AG04450 (cell line): ENCODE measurements at regions not wholly inside any gene's neighbourhood (a gene's known extent, or its start where the extent isn't known, plus 50 kb on each side); places are given as distances from the start of the nearest gene placed in this dataset.

ENCODE experiments used
- CTCF ChIA-PET: fragments of 300-600, 350-600 bp; formaldehyde crosslinking; extraction: SDS; loops from one replicate; lab custom pipeline; 2022; ENCODE audit warnings: antibody characterized with exemption, inconsistent platforms; lab: Charles Lee
- POLR2A ChIA-PET: fragments of 350-600 bp; formaldehyde crosslinking; extraction: SDS; loops from one replicate; lab custom pipeline; 2021; ENCODE audit warnings: antibody characterized with exemption, inconsistent platforms; lab: Yijun Ruan, JAX
- DNase-seq: peaks from one replicate; pipeline ENCODE4 v3.0.0-alpha.2; 2011; ENCODE audit warnings: low read depth, low spot score
- H3K27ac ChIP-seq: one replicate; pipeline ENCODE4 v1.5.1; 2012; ENCODE audit warnings: low read depth, low read length, control low read depth
- H3K27me3 ChIP-seq: one replicate; pipeline ENCODE4 v1.6.0; 2012; ENCODE audit warnings: low read length; ENCODE audit not compliant: control insufficient read depth, insufficient read depth
- H3K4me3 ChIP-seq: 2 replicates; pipeline ENCODE4 v1.5.1; 2011; ENCODE audit warnings: mild to moderate bottlenecking, low read depth, low read length, control low read depth
- H3K9me3 ChIP-seq: 2 replicates; pipeline ENCODE4 v1.5.1; 2012; ENCODE audit warnings: low read length; ENCODE audit not compliant: control insufficient read depth, insufficient read depth
- TF ChIP-seq, protein P1 (sequence below): IDR thresholded peaks from 2 replicates; pipeline ENCODE4 v1.5.1; 2011; ENCODE audit warnings: low read depth, low read length, control low read depth, inconsistent platforms

GRCh38 chr5:124537522-124537921, 208.9 kb downstream of the ZNF608 start:
- Histone ChIP-seq H3K9me3 (no peaks in the 10 kb centered on the region), H3K4me3 (no peak overlapping the region), H3K27me3 (no peaks in the 10 kb centered on the region), H3K27ac (no peak overlapping the region)
- CTCF ChIA-PET: no interaction called here
- TF ChIP-seq, protein P1, sequence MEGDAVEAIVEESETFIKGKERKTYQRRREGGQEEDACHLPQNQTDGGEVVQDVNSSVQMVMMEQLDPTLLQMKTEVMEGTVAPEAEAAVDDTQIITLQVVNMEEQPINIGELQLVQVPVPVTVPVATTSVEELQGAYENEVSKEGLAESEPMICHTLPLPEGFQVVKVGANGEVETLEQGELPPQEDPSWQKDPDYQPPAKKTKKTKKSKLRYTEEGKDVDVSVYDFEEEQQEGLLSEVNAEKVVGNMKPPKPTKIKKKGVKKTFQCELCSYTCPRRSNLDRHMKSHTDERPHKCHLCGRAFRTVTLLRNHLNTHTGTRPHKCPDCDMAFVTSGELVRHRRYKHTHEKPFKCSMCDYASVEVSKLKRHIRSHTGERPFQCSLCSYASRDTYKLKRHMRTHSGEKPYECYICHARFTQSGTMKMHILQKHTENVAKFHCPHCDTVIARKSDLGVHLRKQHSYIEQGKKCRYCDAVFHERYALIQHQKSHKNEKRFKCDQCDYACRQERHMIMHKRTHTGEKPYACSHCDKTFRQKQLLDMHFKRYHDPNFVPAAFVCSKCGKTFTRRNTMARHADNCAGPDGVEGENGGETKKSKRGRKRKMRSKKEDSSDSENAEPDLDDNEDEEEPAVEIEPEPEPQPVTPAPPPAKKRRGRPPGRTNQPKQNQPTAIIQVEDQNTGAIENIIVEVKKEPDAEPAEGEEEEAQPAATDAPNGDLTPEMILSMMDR: no peak
- DNase-seq: no peak
- POLR2A ChIA-PET: no interaction called here

GRCh38 chr5:124537107-124537506, 209.3 kb downstream of the ZNF608 start:
- DNase-seq: no peak
- CTCF ChIA-PET: no interaction called here

GRCh38 chr5:124536333-124536732, 210.1 kb downstream of the ZNF608 start:
- CTCF ChIA-PET: no interaction called here
- Histone ChIP-seq H3K27me3 (no peaks in the 10 kb centered on the region), H3K9me3 (no peaks in the 10 kb centered on the region), H3K4me3 (no peak overlapping the region), H3K27ac (no peak overlapping the region)
- TF ChIP-seq, protein P1: no peak
- no peak for DNase-seq
- POLR2A ChIA-PET: no interaction called here

More at GRCh38 chr5:124537107-124537506, 209.3 kb downstream of the ZNF608 start:
- TF ChIP-seq, protein P1: no peak
- Histone ChIP-seq H3K27ac (no peak overlapping the region), H3K9me3 (no peaks in the 10 kb centered on the region), H3K4me3 (no peak overlapping the region), H3K27me3 (no peaks in the 10 kb centered on the region)
- POLR2A ChIA-PET: no interaction called here

- Histone ChIP-seq H3K4me3 (no peak overlapping the region), H3K27ac (no peak overlapping the region), H3K27me3 (peaks cover 2% of the 10 kb centered on the region), H3K9me3 (no peaks in the 10 kb centered on the region)
- CTCF ChIA-PET: no interaction called here
- TF ChIP-seq, protein P1: no peak
- DNase-seq: no peak
- POLR2A ChIA-PET: interaction anchor here (0.6 kb wide), 1 partner anchor 9 kb away, joined by 5 read pairs; no protein-coding TSS in a partner anchor
Observed at GRCh38 chr5:124530916-124531315, 215.5 kb downstream of the ZNF608 start.

- Histone ChIP-seq H3K4me3 (no peak overlapping the region), H3K9me3 (no peaks in the 10 kb centered on the region), H3K27me3 (peaks cover 2% of the 10 kb centered on the region), H3K27ac (no peak overlapping the region)
- ChIA-PET POLR2A (no interaction called here), CTCF (no interaction called here)
- TF ChIP-seq, protein P1: no peak
- DNase-seq: no peak
Observed at GRCh38 chr5:124528838-124529237, 217.6 kb downstream of the ZNF608 start.
